IMR-90 (cell line): ENCODE measurements at regions not wholly inside any gene's neighbourhood (a gene's known extent, or its start where the extent isn't known, plus 50 kb on each side); places are given as distances from the start of the nearest gene placed in this dataset.

Source experiments
- ATAC-seq: fragments of 200-7000 bp; cut with Tn5 transposase; 2 replicates; pipeline ENCODE4 v1.9.1; 2020; ENCODE audit warnings: low read depth, mild to moderate bottlenecking, moderate library complexity
- BruUV-seq: library from RNA; stranded (reverse); fragments of 400-500 nt; replicated peaks from 2 replicates; lab custom pipeline; 2021; lab: Mats Ljungman, UMichigan
- CTCF ChIA-PET: fragments of 300-600 bp; formaldehyde crosslinking; extraction: SDS; loops from one replicate; lab custom pipeline; 2021; ENCODE audit warnings: antibody characterized with exemption; lab: Yijun Ruan, JAX
- POLR2A ChIA-PET: fragments of 300-600 bp; sonication (Branson Sonifier 250); formaldehyde crosslinking; loops from one replicate; lab custom pipeline; 2022; ENCODE audit warnings: antibody characterized with exemption; ENCODE audit not compliant: unreplicated experiment; lab: Charles Lee
- DNase-seq: peaks from one replicate; pipeline ENCODE4 v3.0.0; 2013
- H2AFZ ChIP-seq: replicated peaks from 2 replicates; pipeline ENCODE3; 2013; ENCODE audit warnings: low read length, mild to moderate bottlenecking; ENCODE audit not compliant: poor library complexity
- H2AK5ac ChIP-seq: 2 replicates; pipeline ENCODE4 v1.6.1; 2013; ENCODE audit warnings: low read depth, low read length, inconsistent platforms
- H2AK9ac ChIP-seq: replicated peaks from 2 replicates; pipeline ENCODE3; 2013; ENCODE audit warnings: mild to moderate bottlenecking, low read depth, low read length, moderate library complexity; ENCODE audit not compliant: poor library complexity
- H2BK120ac ChIP-seq: 2 replicates; pipeline ENCODE4 v1.6.1; 2013; ENCODE audit warnings: low read depth, low read length, inconsistent platforms
- H2BK15ac ChIP-seq: 3 replicates; pipeline ENCODE4 v1.6.1; 2013; ENCODE audit warnings: low read depth, low read length, inconsistent platforms
- H2BK20ac ChIP-seq: 2 replicates; pipeline ENCODE4 v1.6.1; 2013; ENCODE audit warnings: low read depth, mild to moderate bottlenecking, inconsistent platforms, low read length, moderate library complexity
- H2BK5ac ChIP-seq: 2 replicates; pipeline ENCODE4 v1.6.1; 2013; ENCODE audit warnings: mild to moderate bottlenecking, low read depth, low read length, inconsistent platforms; ENCODE audit not compliant: poor library complexity, severe bottlenecking
- H3K14ac ChIP-seq: replicated peaks from 2 replicates; pipeline ENCODE4 v1.6.1; 2013; ENCODE audit warnings: low read depth, low read length, inconsistent platforms
- H3K18ac ChIP-seq: 2 replicates; pipeline ENCODE4 v1.6.1; 2013; ENCODE audit warnings: low read depth, low read length, control low read depth
- H3K23ac ChIP-seq: 2 replicates; pipeline ENCODE4 v1.6.1; 2013; ENCODE audit warnings: low read depth, low read length, inconsistent platforms
- H3K27ac ChIP-seq: 2 replicates; pipeline ENCODE4 v1.5.1; 2013; ENCODE audit warnings: mild to moderate bottlenecking, control low read depth, low read length; ENCODE audit not compliant: insufficient read depth
- H3K27me3 ChIP-seq: 2 replicates; pipeline ENCODE4 v1.6.1; 2013; ENCODE audit warnings: low read length; ENCODE audit not compliant: control insufficient read depth, insufficient read depth
- H3K36me3 ChIP-seq: 2 replicates; pipeline ENCODE4 v1.6.1; 2013; ENCODE audit warnings: low read length, mixed read lengths; ENCODE audit not compliant: control insufficient read depth, insufficient read depth
- H3K4ac ChIP-seq: 2 replicates; pipeline ENCODE4 v1.6.1; 2013; ENCODE audit warnings: low read depth, low read length, inconsistent platforms
- H3K4me1 ChIP-seq: 2 replicates; pipeline ENCODE4 v1.6.1; 2013; ENCODE audit warnings: low read length, mixed read lengths; ENCODE audit not compliant: control insufficient read depth, insufficient read depth
- H3K4me2 ChIP-seq: 2 replicates; pipeline ENCODE4 v1.6.1; 2013; ENCODE audit warnings: low read depth, mild to moderate bottlenecking, control low read depth, low read length, moderate library complexity
- H3K4me3 ChIP-seq: 2 replicates; pipeline ENCODE4 v1.5.1; 2013; ENCODE audit warnings: low read depth, mild to moderate bottlenecking, control low read depth, low read length, moderate library complexity; ENCODE audit not compliant: insufficient read depth
- H3K56ac ChIP-seq: 2 replicates; pipeline ENCODE4 v1.6.1; 2013; ENCODE audit warnings: low read length, inconsistent platforms; ENCODE audit not compliant: insufficient read depth; ENCODE audit errors: extremely low read depth
- H3K79me1 ChIP-seq, 2 experiments: 2 replicates each; pipeline ENCODE4 v1.6.1; 2013; ENCODE audit warnings: low read length in 2 of 2, inconsistent platforms in 1 of 2, low read depth in 1 of 2
- H3K9ac ChIP-seq: 2 replicates; pipeline ENCODE4 v1.6.1; 2013; ENCODE audit warnings: low read depth, low read length, control low read depth
- H3K9me1 ChIP-seq: 2 replicates; pipeline ENCODE4 v1.6.1; 2013; ENCODE audit warnings: low read length, inconsistent platforms; ENCODE audit not compliant: insufficient read depth
- H3K9me3 ChIP-seq: 2 replicates; pipeline ENCODE4 v1.6.1; 2013; ENCODE audit warnings: low read length; ENCODE audit not compliant: control insufficient read depth, insufficient read depth
- H4K20me1 ChIP-seq: 2 replicates; pipeline ENCODE4 v1.6.1; 2013; ENCODE audit warnings: low read length, inconsistent platforms; ENCODE audit not compliant: insufficient read depth
- H4K5ac ChIP-seq: 2 replicates; pipeline ENCODE4 v1.6.1; 2013; ENCODE audit warnings: mild to moderate bottlenecking, low read depth, low read length, control low read depth
- H4K8ac ChIP-seq, 2 experiments: 2 replicates each; pipeline ENCODE4 v1.6.1; 2013; ENCODE audit warnings: low read depth in 2 of 2, low read length in 2 of 2, control low read depth in 1 of 2, inconsistent platforms in 1 of 2
- H4K91ac ChIP-seq: 2 replicates; pipeline ENCODE4 v1.6.1; 2013; ENCODE audit warnings: low read depth, low read length, inconsistent platforms; ENCODE audit not compliant: insufficient read depth
- BHLHE40 ChIP-seq: fragments of 150-350 bp; IDR thresholded peaks from 2 replicates; pipeline ENCODE4 v1.6.1; 2016; ENCODE audit warnings: mild to moderate bottlenecking, low read depth, low read length
- CEBPB ChIP-seq: IDR thresholded peaks from 2 replicates; pipeline ENCODE4 v1.6.1; 2012; ENCODE audit warnings: low read depth, low read length, improper control_type of control experiment
- CHD1 ChIP-seq: IDR thresholded peaks from 2 replicates; pipeline ENCODE4 v1.6.1; 2012; ENCODE audit warnings: low read depth, low read length, improper control_type of control experiment
- ELK1 ChIP-seq: fragments of 150-350 bp; IDR thresholded peaks from 2 replicates; pipeline ENCODE4 v1.6.1; 2016; ENCODE audit warnings: low read depth, mild to moderate bottlenecking, low read length, moderate library complexity, borderline replicate concordance
- FOS ChIP-seq: fragments of 150-350 bp; IDR thresholded peaks from 2 replicates; pipeline ENCODE4 v1.6.1; 2016; ENCODE audit warnings: low read depth, low read length
- MAFK ChIP-seq: IDR thresholded peaks from 2 replicates; pipeline ENCODE4 v1.6.1; 2012; ENCODE audit warnings: low read depth, low read length, improper control_type of control experiment
- MAZ ChIP-seq: IDR thresholded peaks from 2 replicates; pipeline ENCODE4 v1.6.1; 2012; ENCODE audit warnings: low read depth, mild to moderate bottlenecking, low read length, improper control_type of control experiment, moderate library complexity, borderline replicate concordance
- MXI1 ChIP-seq: IDR thresholded peaks from 2 replicates; pipeline ENCODE4 v1.6.1; 2012; ENCODE audit warnings: low read depth, mild to moderate bottlenecking, low read length, moderate library complexity, borderline replicate concordance
- NFE2L2 ChIP-seq: fragments of 150-350 bp; IDR thresholded peaks from 2 replicates; pipeline ENCODE4 v1.6.1; 2016; ENCODE audit warnings: low read depth, mild to moderate bottlenecking, low read length
- POLR2A ChIP-seq: IDR thresholded peaks from 2 replicates; pipeline ENCODE4 v1.6.1; 2012; ENCODE audit warnings: mild to moderate bottlenecking, low read depth, low read length
- RAD21 ChIP-seq: IDR thresholded peaks from 2 replicates; pipeline ENCODE4 v1.6.1; 2012; ENCODE audit warnings: low read length, improper control_type of control experiment
- RCOR1 ChIP-seq: IDR thresholded peaks from 2 replicates; pipeline ENCODE4 v1.6.1; 2012; ENCODE audit warnings: mild to moderate bottlenecking, low read length, improper control_type of control experiment; ENCODE audit not compliant: insufficient replicate concordance
- RFX5 ChIP-seq: IDR thresholded peaks from 2 replicates; pipeline ENCODE4 v1.8.0; 2012; ENCODE audit warnings: low read depth, mild to moderate bottlenecking, low read length, moderate library complexity
- SMC3 ChIP-seq: fragments of 150-350 bp; IDR thresholded peaks from 2 replicates; pipeline ENCODE4 v1.6.1; 2016; ENCODE audit warnings: low read depth, mild to moderate bottlenecking, antibody characterized with exemption, low read length, moderate library complexity
- USF2 ChIP-seq: fragments of 150-350 bp; IDR thresholded peaks from 2 replicates; pipeline ENCODE4 v1.6.1; 2017; ENCODE audit warnings: mild to moderate bottlenecking, antibody characterized with exemption, low read length, low read depth
- WGBS, 2 experiments: methylation state at CpG; one replicate each; pipeline versions ENCODE4 v1.1.5 to v1.1.7; 2013; ENCODE audit warnings: missing lambda C conversion rate in 2 of 2; ENCODE audit not compliant: insufficient read length in 1 of 2; ENCODE audit errors: extremely low coverage in 2 of 2; 5-methylcytosine and 5-hydroxymethylcytosine counted together
- dilution Hi-C: fragments of 300-500 bp; cut with HindIII; formaldehyde crosslinking; loops from one replicate; pipeline ENCODE4 v1.14.3; 2018; ENCODE audit warnings: low sequenced_read_pairs; ENCODE audit not compliant: unreplicated experiment
- in situ Hi-C: fragments of 300-500 bp; cut with MboI; formaldehyde crosslinking; loops from 3 replicates; pipeline ENCODE4 v1.14.3; 2019; ENCODE audit warnings: low sequenced_read_pairs, inconsistent platforms, mixed read lengths
- intact Hi-C: fragments of 100-400 bp; cut with micrococcal nuclease; formaldehyde crosslinking; loops from 2 replicates; pipeline ENCODE4 v1.10.0; 2022
- TF ChIP-seq, protein P1 (sequence below): conservative IDR thresholded peaks from 2 replicates; pipeline ENCODE4 v1.5.1; 2012; ENCODE audit warnings: mild to moderate bottlenecking, low read depth, low read length, improper control_type of control experiment

- Histone ChIP-seq H2AK9ac (no peak overlapping the region), H4K20me1 (no peaks in the 10 kb centered on the region), H3K18ac (no peak overlapping the region), H2BK5ac (no peak overlapping the region), H3K56ac (no peak overlapping the region), H3K9ac (no peak overlapping the region), H2AFZ (no peak overlapping the region), H4K8ac (no peak overlapping the region), H3K79me1 (no peaks in the 10 kb centered on the region), H3K14ac (no peak overlapping the region), H4K5ac (no peak overlapping the region), H3K36me3 (no peaks in the 10 kb centered on the region), H3K9me3 (peaks cover 3% of the 10 kb centered on the region; the same call in 1 of the 2 replicates), H3K27ac (no peak overlapping the region), H3K27me3 (0 out of 2 replicates have a peak, but pooled peaks cover 2% of the 10 kb centered on the region), H3K9me1 (no peaks in the 10 kb centered on the region), H2BK15ac (no peak overlapping the region), H2AK5ac (no peak overlapping the region), H4K91ac (no peak overlapping the region), H3K23ac (no peak overlapping the region), H3K4me2 (no peak overlapping the region), H3K4me1 (no peaks in the 10 kb centered on the region), H3K4me3 (no peak overlapping the region), H2BK120ac (no peak overlapping the region), H3K4ac (no peak overlapping the region), H2BK20ac (no peak overlapping the region)
- ChIA-PET CTCF (interaction anchor here (1.0 kb wide), 1 partner anchor 108 kb away, joined by 4 read pairs; no protein-coding TSS in a partner anchor), POLR2A (no interaction called here)
- dilution Hi-C loops (no loop called here), intact Hi-C loops (no loop called here), in situ Hi-C loops (no loop called here)
- 50% methylated on average over 2 of the region's 4 CpGs; no CpG with 5 or more reads in 1 of the 2 experiments for WGBS, 2 experiments
- TF ChIP-seq, protein P1, sequence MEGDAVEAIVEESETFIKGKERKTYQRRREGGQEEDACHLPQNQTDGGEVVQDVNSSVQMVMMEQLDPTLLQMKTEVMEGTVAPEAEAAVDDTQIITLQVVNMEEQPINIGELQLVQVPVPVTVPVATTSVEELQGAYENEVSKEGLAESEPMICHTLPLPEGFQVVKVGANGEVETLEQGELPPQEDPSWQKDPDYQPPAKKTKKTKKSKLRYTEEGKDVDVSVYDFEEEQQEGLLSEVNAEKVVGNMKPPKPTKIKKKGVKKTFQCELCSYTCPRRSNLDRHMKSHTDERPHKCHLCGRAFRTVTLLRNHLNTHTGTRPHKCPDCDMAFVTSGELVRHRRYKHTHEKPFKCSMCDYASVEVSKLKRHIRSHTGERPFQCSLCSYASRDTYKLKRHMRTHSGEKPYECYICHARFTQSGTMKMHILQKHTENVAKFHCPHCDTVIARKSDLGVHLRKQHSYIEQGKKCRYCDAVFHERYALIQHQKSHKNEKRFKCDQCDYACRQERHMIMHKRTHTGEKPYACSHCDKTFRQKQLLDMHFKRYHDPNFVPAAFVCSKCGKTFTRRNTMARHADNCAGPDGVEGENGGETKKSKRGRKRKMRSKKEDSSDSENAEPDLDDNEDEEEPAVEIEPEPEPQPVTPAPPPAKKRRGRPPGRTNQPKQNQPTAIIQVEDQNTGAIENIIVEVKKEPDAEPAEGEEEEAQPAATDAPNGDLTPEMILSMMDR: no peak
- no peak for TF ChIP-seq MAZ
- TF ChIP-seq MAFK: no peak
- TF ChIP-seq CHD1: no peak
- no peak for TF ChIP-seq POLR2A
- TF ChIP-seq BHLHE40: no peak
- TF ChIP-seq RAD21: no peak
- no peak for TF ChIP-seq FOS
- TF ChIP-seq ELK1: no peak
- TF ChIP-seq RCOR1: no peak
- no peak for TF ChIP-seq MXI1
- no peak for TF ChIP-seq SMC3
- no peak for TF ChIP-seq USF2
- no peak for TF ChIP-seq RFX5
- TF ChIP-seq CEBPB: no peak
- TF ChIP-seq NFE2L2: no peak
- ATAC-seq (no peak), DNase-seq (no peak)
- BruUV-seq: no TSS peak
These were observed 136.7 kb upstream of the EXOC2 start for GRCh38 chr6:829656-830055.
